ENCODE measurements at regions not wholly inside any gene's neighbourhood (a gene's known extent, or its start where the extent isn't known, plus 50 kb on each side); places are given as distances from the start of the nearest gene placed in this dataset.
"Not testable (repeated sequence)": the region's sequence is repeated elsewhere in the genome, so short reads cannot be mapped to it uniquely, and the experiment has no call there.

DNA sequence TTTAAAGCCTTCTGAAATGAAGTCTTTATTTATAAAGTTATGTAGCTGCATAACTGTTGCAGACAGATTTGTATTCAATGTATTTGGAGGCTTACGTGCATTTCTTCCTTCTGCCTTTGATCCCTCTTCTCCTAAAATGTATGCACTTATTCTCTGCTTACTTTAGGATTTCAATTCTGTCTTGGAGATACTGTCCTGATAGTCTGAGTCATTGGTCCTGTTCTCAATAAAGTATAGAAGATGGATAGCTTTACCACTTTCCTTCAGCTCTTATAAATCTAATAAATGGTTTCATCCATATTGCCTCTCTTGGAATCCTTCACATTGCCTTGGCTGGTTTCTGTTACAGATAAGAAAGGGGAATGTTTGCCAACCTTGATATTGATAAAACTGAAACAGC, 430.1 kb upstream of the CAMK1G start:
- Mint-ChIP-seq H3K36me3 (no peaks in the 10 kb centered on the region), H3K9me3 (peaks cover 3 to 4% of the 10 kb centered on the region in 2 donors), H3K27ac (no peak overlapping the region)
- no peak for ATAC-seq
- DNase-seq (ENCODE audit: low spot score in 2 of 2): no peak

DNA sequence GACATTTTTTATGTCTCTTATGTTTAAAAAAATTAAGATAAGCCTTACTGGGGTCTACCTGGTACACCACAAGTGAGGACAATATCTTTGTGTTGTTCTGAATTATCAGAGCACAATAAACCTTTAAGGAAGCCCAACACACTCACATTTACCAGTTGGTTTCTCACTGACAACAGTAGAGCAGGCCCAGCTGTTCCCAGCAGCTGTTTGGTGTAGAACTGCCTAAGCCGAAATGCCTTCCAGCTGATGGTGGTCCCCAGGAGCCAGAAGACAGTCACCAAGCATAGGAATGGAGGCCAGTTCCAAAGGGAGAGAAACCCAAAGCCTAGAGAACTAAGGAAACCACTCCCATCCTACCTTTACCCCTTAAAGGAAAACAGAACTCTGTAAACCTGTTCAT, 428.6 kb upstream of the CAMK1G start:
- Mint-ChIP-seq H3K9me3 (peaks cover 3 to 4% of the 10 kb centered on the region in 2 donors), H3K27ac (no peak overlapping the region), H3K36me3 (no peaks in the 10 kb centered on the region)
- ATAC-seq: no peak
- DNase-seq (ENCODE audit: low spot score in 2 of 2): no peak

DNA sequence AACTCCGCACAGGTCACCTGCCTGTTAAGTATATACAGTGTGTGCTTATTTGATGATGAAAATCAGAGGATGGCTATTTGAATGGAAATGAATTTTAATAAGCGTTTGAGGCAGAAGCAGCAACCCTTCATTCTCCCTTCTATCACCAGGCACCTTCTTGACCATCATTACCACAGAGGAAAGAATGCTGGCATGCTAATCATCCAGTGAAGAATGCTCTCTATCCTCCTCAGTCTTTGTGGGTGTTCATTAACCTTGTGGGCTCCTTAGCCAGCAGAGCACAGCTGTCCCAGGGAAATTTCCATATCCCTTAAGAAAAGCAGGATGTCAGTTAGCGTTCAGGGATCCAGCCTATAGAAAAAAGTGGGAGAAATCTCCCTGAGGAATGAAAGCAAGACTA, 428.0 kb upstream of the CAMK1G start:
- H3K9me3 Mint-ChIP-seq: peaks cover 3 to 4% of the 10 kb centered on the region in 2 donors
- ATAC-seq (no peak), DNase-seq (ENCODE audit: low spot score in 2 of 2) (no peak)
- H3K36me3 Mint-ChIP-seq: no peaks in the 10 kb centered on the region
- no peak overlapping the region for H3K27ac Mint-ChIP-seq

DNA sequence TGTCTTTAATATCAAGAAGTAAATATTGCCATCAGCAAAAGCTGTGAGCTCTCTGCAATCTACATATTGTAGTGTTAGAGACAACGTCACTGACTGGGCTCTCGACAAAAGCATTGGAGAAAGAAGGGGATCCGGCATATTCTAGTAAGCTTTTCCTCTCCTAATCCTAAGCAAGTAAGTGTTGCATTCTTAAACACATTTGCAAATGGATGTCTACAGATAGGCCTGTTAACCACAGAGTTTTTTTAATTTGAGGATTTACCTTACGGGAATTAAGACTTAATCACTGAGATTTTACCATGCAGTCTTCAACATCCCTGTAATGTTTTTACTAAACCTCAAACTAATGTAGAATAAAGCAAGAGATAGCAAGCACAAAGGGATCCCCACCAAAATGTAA, 426.5 kb upstream of the CAMK1G start:
- H3K27ac Mint-ChIP-seq: no peak overlapping the region
- H3K9me3 Mint-ChIP-seq: no peaks in the 10 kb centered on the region
- DNase-seq (ENCODE audit: low spot score in 2 of 2): no peak
- no peak for ATAC-seq
- H3K36me3 Mint-ChIP-seq: no peaks in the 10 kb centered on the region

DNA sequence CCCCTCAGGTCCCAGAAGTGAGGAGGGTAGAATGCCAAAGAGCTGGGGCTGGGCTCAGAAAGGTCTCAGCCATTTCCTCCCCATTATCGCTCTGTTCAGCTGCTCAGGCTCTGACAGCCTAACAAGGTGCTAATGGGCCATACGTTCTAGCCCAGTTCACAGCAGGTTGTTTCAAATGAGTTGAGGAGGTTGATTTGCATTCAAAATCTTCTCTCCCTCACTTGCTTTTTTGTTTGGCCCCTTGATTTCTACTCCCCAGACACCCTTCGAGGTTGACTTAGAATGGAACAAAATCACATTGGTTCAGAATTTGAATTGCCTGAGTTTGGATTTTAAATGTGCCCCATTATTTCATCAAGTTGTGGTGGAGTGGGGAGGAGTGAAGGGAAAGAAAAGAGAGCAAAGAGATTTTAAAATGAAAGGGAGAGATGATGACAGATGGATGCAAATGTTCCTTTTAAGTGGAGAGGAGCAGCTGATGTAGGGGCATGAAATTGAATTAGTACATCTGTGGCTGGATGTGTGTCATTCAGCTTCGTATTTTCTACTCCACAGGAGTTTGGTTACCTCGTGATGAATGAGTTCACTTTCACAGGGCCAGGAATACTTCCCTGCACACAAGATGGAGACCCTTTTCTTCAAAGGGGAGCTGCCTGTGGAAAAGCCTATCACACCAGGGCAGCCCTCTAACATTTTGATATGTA, 425.8 kb upstream of the CAMK1G start:
- Mint-ChIP-seq H3K36me3 (no peaks in the 10 kb centered on the region), H3K27ac (no peak overlapping the region), H3K9me3 (no peaks in the 10 kb centered on the region)
- ATAC-seq (no peak), DNase-seq (ENCODE audit: low spot score in 2 of 2) (no peak)

DNA sequence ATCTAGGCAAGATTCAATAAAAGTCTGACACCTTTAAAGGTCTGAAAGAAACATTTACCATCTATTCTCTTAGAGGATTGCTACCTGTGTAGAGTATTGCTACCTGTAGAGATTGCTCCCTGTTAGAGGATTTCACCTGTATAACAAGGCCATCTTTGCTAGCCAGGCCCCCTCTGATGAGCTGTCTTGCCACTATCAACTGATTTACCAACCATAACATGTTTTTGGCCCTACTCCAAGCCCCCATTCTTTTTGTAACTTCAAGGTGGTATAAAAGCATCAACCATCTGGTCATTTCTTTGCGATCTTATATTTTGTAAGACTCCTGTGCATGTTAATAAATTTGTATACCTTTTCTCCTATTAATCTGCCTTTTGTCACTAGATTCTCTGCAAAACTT, 424.7 kb upstream of the CAMK1G start:
- Mint-ChIP-seq H3K36me3 (no peaks in the 10 kb centered on the region), H3K27ac (no peak overlapping the region), H3K9me3 (no peaks in the 10 kb centered on the region)
- DNase-seq (ENCODE audit: low spot score in 2 of 2): no peak
- no peak for ATAC-seq

DNA sequence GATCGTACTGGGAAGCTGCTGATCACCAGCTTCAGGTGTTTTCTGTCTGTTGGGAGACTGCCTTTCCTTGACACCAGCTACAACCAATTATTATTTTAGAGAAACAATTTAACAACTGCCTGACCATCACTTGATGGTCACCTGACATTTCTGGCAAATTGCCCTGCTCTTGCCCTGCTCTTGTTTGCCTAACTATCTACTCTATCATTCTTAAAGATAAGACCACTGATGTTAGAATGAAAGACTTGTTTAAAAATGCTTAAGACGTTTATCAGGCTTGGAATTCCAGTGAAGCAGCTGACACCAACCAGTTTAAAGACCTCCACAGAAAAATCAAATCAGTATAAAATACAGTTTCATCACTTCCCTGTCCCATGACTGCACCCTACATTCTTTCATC, 423.3 kb upstream of the CAMK1G start:
- H3K27ac Mint-ChIP-seq: no peak overlapping the region
- DNase-seq (ENCODE audit: low spot score in 2 of 2) (no peak), ATAC-seq (no peak)
- no peaks in the 10 kb centered on the region for H3K36me3 Mint-ChIP-seq
- H3K9me3 Mint-ChIP-seq: no peaks in the 10 kb centered on the region

DNA sequence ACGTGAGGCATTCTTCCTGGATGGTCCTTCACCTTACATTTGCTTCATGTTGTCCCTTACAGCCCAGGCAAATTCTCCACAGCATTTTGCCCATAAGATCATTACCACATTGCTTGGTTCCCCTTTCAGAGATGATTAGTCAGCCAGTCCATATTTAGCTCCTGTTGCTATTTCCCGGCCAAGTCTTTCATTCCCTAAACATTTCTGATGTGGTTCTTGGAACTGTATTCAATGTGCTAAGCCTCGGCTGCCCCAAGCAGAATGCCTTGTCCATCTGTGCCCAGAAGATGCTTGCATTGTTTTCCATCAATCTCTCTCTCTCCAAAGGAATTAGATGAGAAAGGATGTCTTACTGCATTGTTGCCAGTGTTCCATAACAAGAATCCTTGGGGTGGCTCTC, 420.9 kb upstream of the CAMK1G start:
- no peaks in the 10 kb centered on the region for H3K36me3 Mint-ChIP-seq
- no peaks in the 10 kb centered on the region for H3K9me3 Mint-ChIP-seq
- H3K27ac Mint-ChIP-seq: no peak overlapping the region
- DNase-seq (ENCODE audit: low spot score in 2 of 2) (no peak), ATAC-seq (no peak)

DNA sequence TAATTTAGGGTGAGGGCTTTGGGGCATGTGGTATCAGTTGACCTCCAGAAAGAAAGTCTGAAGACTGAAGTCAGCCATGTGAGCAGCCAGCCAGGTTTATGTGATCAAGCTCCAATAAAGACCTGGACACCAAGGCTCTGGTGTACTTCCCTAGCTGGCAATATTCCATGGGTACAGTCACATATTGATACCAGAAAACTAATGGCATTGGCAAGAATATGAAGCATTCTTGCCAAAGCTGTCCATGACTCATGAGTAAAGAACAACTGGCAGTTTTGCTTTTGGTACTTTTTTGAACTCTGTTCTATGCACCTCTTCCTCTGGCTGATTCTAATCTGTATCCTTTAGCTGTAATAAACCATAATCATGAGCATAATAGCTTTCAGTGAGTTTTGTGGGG, 415.3 kb upstream of the CAMK1G start:
- ATAC-seq (no peak), DNase-seq (ENCODE audit: low spot score in 2 of 2) (no peak)
- no peaks in the 10 kb centered on the region for H3K36me3 Mint-ChIP-seq
- no peaks in the 10 kb centered on the region for H3K9me3 Mint-ChIP-seq
- H3K27ac Mint-ChIP-seq: no peak overlapping the region

DNA sequence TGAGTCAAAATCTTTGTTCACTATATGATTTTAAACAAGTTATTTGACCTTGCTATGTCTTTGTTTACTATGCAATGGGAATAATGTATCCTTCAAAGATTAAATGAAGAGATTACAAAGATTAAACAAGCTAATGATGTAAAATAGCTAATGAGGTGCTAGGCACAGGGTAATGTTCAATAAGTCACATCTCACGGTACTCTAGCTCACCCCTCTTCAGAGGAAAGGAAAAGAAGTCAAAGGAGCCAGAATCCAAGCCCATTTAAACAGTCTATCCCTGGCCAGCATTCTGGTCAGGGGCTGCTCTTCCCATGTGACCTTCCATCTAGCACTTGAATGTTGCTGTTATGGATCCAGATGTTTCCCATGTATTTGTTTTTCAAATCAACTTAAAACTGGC, 412.4 kb upstream of the CAMK1G start:
- no peak for ATAC-seq
- Mint-ChIP-seq H3K9me3 (no peaks in the 10 kb centered on the region), H3K36me3 (no peaks in the 10 kb centered on the region), H3K27ac (no peak overlapping the region)
- no peak for DNase-seq (ENCODE audit: low spot score in 2 of 2)

DNA sequence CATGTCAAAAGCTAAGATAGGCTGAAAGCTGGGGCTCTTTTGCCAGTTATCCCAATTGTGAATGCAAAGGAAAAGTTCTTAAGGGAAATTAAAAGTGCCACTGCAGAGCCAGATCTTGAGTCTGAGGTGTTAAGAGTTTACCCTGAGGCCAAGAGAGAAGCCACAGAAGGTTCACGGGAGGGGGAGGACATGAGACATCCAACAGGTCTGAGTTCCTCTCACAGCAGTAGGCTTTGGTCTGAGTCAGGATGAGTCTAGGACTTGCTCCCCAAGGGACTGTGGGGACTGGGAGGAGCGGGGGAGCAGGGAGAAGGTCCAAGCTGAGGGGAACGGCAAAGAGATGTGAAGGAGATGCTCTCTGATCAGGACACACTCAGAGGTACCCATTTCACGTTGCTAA, 411.2 kb upstream of the CAMK1G start:
- H3K27ac Mint-ChIP-seq: no peak overlapping the region
- no peak for DNase-seq (ENCODE audit: low spot score in 2 of 2)
- ATAC-seq: no peak
- peaks cover 0 to 3% of the 10 kb centered on the region in 2 donors for H3K9me3 Mint-ChIP-seq
- H3K36me3 Mint-ChIP-seq: peaks cover 0 to 3% of the 10 kb centered on the region in 2 donors

DNA sequence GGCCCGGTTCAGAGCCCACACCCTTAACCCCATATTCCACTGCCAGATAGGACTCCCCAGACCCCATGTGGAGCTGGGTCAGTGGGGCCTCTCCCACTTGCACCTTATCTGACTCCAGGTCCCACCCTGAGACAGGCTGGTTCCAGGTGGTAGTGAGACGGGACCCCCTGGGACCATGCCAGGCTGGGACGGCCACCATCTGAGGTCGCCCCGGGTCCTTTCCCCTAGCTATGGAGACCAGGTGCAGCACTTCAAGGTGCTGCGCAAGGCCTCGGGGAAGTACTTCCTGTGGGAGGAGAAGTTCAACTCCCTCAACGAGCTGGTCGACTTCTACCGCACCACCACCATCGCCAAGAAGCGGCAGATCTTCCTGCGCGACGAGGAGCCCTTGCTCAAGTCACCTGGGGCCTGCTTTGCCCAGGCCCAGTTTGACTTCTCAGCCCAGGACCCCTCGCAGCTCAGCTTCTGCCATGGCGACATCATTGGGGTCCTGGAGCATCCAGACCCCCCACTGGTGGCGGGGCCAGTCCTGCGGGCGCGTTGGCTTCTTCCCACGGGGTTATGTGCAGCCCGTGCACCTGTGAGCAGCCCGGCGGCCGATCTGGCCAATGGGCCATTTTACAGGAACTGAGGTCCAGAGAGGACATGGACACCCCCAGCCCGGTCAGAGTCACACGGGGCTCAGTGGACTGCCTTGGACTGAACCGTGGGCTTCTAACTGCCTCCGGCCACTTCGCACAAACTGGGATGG, 410.5 kb upstream of the CAMK1G start:
- H3K9me3 Mint-ChIP-seq; H3K36me3 Mint-ChIP-seq; ATAC-seq; H3K27ac Mint-ChIP-seq; DNase-seq (ENCODE audit: low spot score in 2 of 2): not testable (repeated sequence)

DNA sequence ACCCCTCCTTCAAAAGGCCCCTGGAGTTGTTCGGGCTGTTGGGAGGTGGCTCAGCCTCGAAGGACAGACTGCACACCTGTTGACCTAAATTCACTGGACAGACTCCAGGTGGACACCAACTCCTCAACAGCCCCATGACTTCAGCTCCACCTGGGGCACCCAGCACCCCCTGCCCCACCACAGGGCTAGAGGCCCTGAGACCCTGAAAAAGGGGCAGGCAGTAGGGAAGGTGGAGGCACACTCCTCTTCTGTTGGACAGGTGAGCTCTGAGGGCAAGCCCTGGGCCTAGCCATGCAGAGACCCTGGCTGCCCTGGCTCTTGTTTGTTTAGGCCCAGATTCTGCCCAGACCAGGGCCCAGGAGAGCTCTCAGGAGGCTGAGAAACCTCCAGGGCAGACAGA, 409.7 kb upstream of the CAMK1G start:
- H3K27ac Mint-ChIP-seq; DNase-seq (ENCODE audit: low spot score in 2 of 2); H3K9me3 Mint-ChIP-seq; H3K36me3 Mint-ChIP-seq; ATAC-seq: not testable (repeated sequence)

DNA sequence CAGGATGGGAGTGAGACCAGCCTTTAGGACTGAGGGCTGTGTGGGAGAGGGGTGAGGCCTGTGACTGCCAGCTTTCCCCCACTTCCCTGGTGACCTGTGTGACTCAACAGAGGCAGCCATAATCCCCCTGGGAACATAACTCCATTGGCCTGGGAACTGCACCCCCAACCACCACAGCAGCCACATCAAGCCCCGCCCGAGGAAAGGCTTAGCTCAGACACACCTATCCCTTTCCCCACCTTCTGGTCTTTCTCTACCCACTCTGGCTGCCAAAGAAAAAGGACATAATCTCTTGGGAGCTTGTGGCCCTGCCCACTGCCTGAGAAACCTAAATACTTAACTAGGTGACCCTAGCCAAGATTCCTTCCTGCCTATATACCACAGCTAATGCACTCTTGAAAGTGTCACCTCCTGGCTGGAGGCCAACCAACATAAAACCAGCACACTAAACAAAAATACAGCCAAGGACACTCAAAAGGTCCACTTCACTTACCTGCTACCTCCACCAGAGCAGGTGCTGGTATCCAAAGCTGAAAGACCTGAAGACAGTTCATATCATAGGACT, 406.6 kb upstream of the CAMK1G start:
- Mint-ChIP-seq H3K36me3 (peaks cover 0 to 6% of the 10 kb centered on the region in 2 donors), H3K27ac (no peak overlapping the region), H3K9me3 (peaks cover 4 to 16% of the 10 kb centered on the region in 2 donors)
- DNase-seq (ENCODE audit: low spot score in 2 of 2) (no peak), ATAC-seq (no peak)

DNA sequence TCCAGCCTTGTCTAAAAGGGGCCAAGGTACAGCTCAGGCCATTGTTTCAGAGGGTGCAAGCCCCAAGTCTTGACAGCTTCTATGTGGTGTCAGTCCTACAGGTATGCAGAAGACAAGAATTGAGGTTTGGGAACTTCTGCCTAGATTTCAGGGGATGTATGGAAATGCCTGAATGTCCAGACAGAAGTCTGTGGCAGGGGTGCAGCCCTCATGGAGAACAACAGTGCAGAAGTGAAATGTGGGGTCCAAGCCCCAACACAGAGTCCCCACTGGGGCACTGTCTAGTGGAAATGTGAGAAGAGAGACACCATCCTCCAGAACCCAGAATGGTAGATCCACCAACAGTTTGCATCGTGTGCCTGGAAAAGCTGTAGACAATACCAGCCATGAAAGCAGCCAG, 400.3 kb upstream of the CAMK1G start:
- ATAC-seq: no peak
- peaks cover 15 to 21% of the 10 kb centered on the region in 2 donors for H3K9me3 Mint-ChIP-seq
- DNase-seq (ENCODE audit: low spot score in 2 of 2): no peak
- H3K36me3 Mint-ChIP-seq: no peaks in the 10 kb centered on the region
- no peak overlapping the region for H3K27ac Mint-ChIP-seq

DNA sequence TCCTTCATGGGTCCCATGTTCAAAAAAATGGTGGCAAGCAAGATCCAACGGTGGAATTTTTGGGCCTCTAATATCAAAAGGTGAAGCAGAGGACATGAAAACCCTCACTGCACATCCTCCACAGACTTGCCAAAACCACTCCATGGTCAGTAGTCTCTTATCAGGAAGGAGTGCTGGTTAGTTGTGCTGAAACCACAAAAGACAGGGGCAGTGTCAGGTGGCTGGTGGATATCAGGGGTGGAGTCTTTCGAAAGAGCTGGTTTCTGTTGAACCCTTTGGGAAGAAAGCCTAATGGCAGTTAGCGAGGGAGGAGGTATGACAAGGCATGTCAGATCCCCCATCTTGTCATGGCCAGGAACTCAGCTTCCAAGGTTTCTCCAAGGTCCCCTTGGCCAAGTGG, 395.9 kb upstream of the CAMK1G start:
- Mint-ChIP-seq H3K36me3 (no peaks in the 10 kb centered on the region), H3K9me3 (peaks cover 7 to 8% of the 10 kb centered on the region in 2 donors), H3K27ac (no peak overlapping the region)
- no peak for ATAC-seq
- DNase-seq (ENCODE audit: low spot score in 2 of 2): no peak

DNA sequence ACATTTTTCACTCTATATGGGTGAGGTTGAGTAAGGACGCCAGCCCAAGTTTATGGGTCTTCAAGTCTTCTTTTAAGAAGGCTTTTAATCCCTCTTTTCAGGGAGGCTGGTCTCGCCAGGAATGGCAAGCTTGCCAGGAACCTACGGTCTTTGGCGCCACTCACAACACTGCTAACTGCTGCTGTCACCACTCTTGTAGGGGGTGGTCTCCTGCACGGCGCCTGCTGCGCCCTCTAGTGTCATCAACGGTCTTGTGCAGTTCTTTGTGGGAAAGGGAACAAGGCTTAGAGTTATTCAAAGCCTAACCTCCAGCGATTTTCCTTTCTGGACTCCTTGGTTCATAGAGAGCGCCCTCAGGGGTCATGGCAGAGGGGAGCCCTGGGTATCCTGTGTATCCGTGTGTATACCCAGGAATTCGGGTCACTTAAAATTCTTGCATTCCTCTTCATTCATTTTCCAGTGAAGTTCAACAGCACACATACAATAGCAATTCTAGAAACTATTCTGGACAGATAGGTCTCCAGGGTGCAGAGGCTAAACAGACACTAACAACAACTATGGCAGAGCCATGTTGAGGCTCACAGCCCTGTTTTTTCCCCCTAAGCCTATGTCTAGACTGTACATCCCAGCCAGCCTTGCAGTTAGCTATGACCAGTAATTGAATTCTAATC, 392.8 kb upstream of the CAMK1G start:
- H3K36me3 Mint-ChIP-seq: peaks cover 0 to 8% of the 10 kb centered on the region in 2 donors
- H3K27ac Mint-ChIP-seq: no peak overlapping the region
- DNase-seq (ENCODE audit: low spot score in 2 of 2) (peak in 1 of 2 donors; percentile 26), ATAC-seq (peak in 1 of 2 donors; percentile 64)
- H3K9me3 Mint-ChIP-seq: peaks cover under 1 to 7% of the 10 kb centered on the region in 2 donors

Measured in activated naive CD4-positive, alpha-beta T cell treated with anti-CD3 and anti-CD28 coated beads, Interleukin-2, amount 50 U/mL, for 72 hours (primary cell).